PC-9 (cell line): ENCODE measurements at regions not wholly inside any gene's neighbourhood (a gene's known extent, or its start where the extent isn't known, plus 50 kb on each side); places are given as distances from the start of the nearest gene placed in this dataset.
"Not testable (repeated sequence)": the region's sequence is repeated elsewhere in the genome, so short reads cannot be mapped to it uniquely, and the experiment has no call there.

ENCODE experiments used
- BruUV-seq: library from RNA; stranded (reverse); fragments of 400-500 nt; replicated peaks from 2 replicates; lab custom pipeline; 2021; lab: Mats Ljungman, UMichigan
- CTCF ChIA-PET: fragments of 300-600 bp; sonication (Branson Sonifier 250); formaldehyde crosslinking; loops from one replicate; lab custom pipeline; 2022; ENCODE audit warnings: antibody characterized with exemption; lab: Charles Lee
- POLR2A ChIA-PET: fragments of 300-600 bp; sonication (Branson Sonifier 250); formaldehyde crosslinking; loops from one replicate; lab custom pipeline; 2022; ENCODE audit warnings: antibody characterized with exemption; ENCODE audit not compliant: unreplicated experiment; lab: Charles Lee
- DNase-seq, 2 experiments: peaks; one replicate each; pipeline versions ENCODE4 v3.0.0 to v3.0.0-alpha.2; 2015 to 2022; ENCODE audit warnings: mixed read lengths in 1 of 2
- H2AFZ ChIP-seq: fragments of 200-600 bp; sonication (generic); 2 replicates; pipeline ENCODE4 v1.8.1; 2017; ENCODE audit warnings: antibody characterized with exemption
- H3F3A ChIP-seq: fragments of 200-600 bp; sonication (generic); 2 replicates; pipeline ENCODE4 v1.8.1; 2017; ENCODE audit warnings: antibody characterized with exemption, mild to moderate bottlenecking, low read depth; ENCODE audit not compliant: insufficient read depth
- H3K27ac ChIP-seq: fragments of 200-600 bp; sonication (generic); 2 replicates; pipeline ENCODE4 v1.6.1; 2016; ENCODE audit warnings: mixed run types
- H3K27me3 ChIP-seq: fragments of 200-600 bp; sonication (generic); 2 replicates; pipeline ENCODE4 v1.6.1; 2016; ENCODE audit warnings: low read depth, mixed run types; ENCODE audit not compliant: insufficient read depth
- H3K36me3 ChIP-seq: fragments of 200-600 bp; sonication (generic); 2 replicates; pipeline ENCODE4 v1.6.1; 2016; ENCODE audit warnings: low read depth, mixed run types
- H3K4me1 ChIP-seq: fragments of 200-600 bp; sonication (generic); replicated peaks from 2 replicates; pipeline ENCODE4 v1.6.1; 2016; ENCODE audit warnings: mixed run types; ENCODE audit not compliant: insufficient read depth
- H3K4me2 ChIP-seq: fragments of 200-600 bp; sonication (generic); 2 replicates; pipeline ENCODE4 v1.6.1; 2017; ENCODE audit warnings: mixed run types
- H3K4me3 ChIP-seq: fragments of 200-600 bp; sonication (generic); 2 replicates; pipeline ENCODE4 v1.6.1; 2016; ENCODE audit warnings: mixed run types
- H3K79me2 ChIP-seq: fragments of 200-600 bp; sonication (generic); 2 replicates; pipeline ENCODE4 v1.6.1; 2017; ENCODE audit warnings: low read depth, mixed run types
- H3K9me2 ChIP-seq: fragments of 200-600 bp; sonication (generic); 2 replicates; pipeline ENCODE4 v1.8.1; 2017; ENCODE audit warnings: mild to moderate bottlenecking; ENCODE audit not compliant: insufficient read depth
- H3K9me3 ChIP-seq: fragments of 200-600 bp; sonication (generic); 2 replicates; pipeline ENCODE4 v1.8.1; 2016; ENCODE audit warnings: low read depth; ENCODE audit not compliant: insufficient read depth
- H4K20me1 ChIP-seq: fragments of 200-600 bp; sonication (generic); 2 replicates; pipeline ENCODE4 v1.8.1; 2017; ENCODE audit not compliant: insufficient read depth
- CTCF ChIP-seq: fragments of 200-600 bp; sonication (generic); conservative IDR thresholded peaks from 2 replicates; pipeline ENCODE4 v1.6.1; 2017; ENCODE audit warnings: mixed run types, antibody characterized with exemption, mild to moderate bottlenecking, moderate library complexity
- EZH2 ChIP-seq: fragments of 200-600 bp; sonication (generic); IDR thresholded peaks from 2 replicates; pipeline ENCODE4 v1.8.0; 2017; ENCODE audit warnings: antibody characterized with exemption, low read depth
- intact Hi-C: fragments of 100-400 bp; cut with micrococcal nuclease; formaldehyde crosslinking; loops from one replicate; pipeline ENCODE4 v1.10.0; 2022; ENCODE audit not compliant: unreplicated experiment

GRCh38 chr1:43101061-43101460, 71.0 kb downstream of the EBNA1BP2 start:
- CTCF ChIA-PET: no interaction called here
- BruUV-seq: no TSS peak

GRCh38 chr1:43098200-43098599, 73.9 kb downstream of the EBNA1BP2 start:
- H4K20me1 ChIP-seq: no peaks in the 10 kb centered on the region
- no TSS peak for BruUV-seq
- no peak overlapping the region for H3K4me3 ChIP-seq
- H3K9me2 ChIP-seq: no peaks in the 10 kb centered on the region
- H3K4me1 ChIP-seq: no peaks in the 10 kb centered on the region
- intact Hi-C loops: no loop called here
- no peaks in the 10 kb centered on the region for H3K27me3 ChIP-seq
- no peak overlapping the region for H3K4me2 ChIP-seq
- H3K79me2 ChIP-seq: no peaks in the 10 kb centered on the region
- no peaks in the 10 kb centered on the region for H3K9me3 ChIP-seq
- no peak overlapping the region for H2AFZ ChIP-seq
- ChIA-PET POLR2A (no interaction called here), CTCF (no interaction called here)
- no peaks in the 10 kb centered on the region for H3F3A ChIP-seq
- H3K36me3 ChIP-seq: no peaks in the 10 kb centered on the region
- no peak overlapping the region for H3K27ac ChIP-seq
- no peak for DNase-seq
- TF ChIP-seq EZH2 (no peak), CTCF (no peak)

More at GRCh38 chr1:43101061-43101460, 71.0 kb downstream of the EBNA1BP2 start:
- Histone ChIP-seq H3K4me1 (no peaks in the 10 kb centered on the region), H3K27ac (no peak overlapping the region), H3K4me3 (no peak overlapping the region), H3F3A (no peaks in the 10 kb centered on the region), H3K9me3 (peaks cover 5% of the 10 kb centered on the region; the same call in 1 of the 2 replicates), H4K20me1 (no peaks in the 10 kb centered on the region), H2AFZ (no peak overlapping the region), H3K79me2 (no peaks in the 10 kb centered on the region), H3K9me2 (no peaks in the 10 kb centered on the region), H3K27me3 (no peaks in the 10 kb centered on the region), H3K36me3 (no peaks in the 10 kb centered on the region), H3K4me2 (no peak overlapping the region)
- intact Hi-C loops: no loop called here
- DNase-seq: no peak
- TF ChIP-seq EZH2: no peak
- no peak for TF ChIP-seq CTCF
- POLR2A ChIA-PET: no interaction called here

GRCh38 chr1:43096528-43096927, 75.6 kb downstream of the EBNA1BP2 start:
- POLR2A ChIA-PET: not testable (repeated sequence)

GRCh38 chr1:43090812-43091211, 81.3 kb downstream of the EBNA1BP2 start:
- DNase-seq, CTCF ChIA-PET, H3K27me3 ChIP-seq, H3K4me1 ChIP-seq, H3K9me3 ChIP-seq, H3K4me2 ChIP-seq, intact Hi-C loops, BruUV-seq, H3F3A ChIP-seq, H3K4me3 ChIP-seq, H3K36me3 ChIP-seq, H3K9me2 ChIP-seq, H2AFZ ChIP-seq, H4K20me1 ChIP-seq, H3K27ac ChIP-seq, POLR2A ChIA-PET, H3K79me2 ChIP-seq: not testable (repeated sequence)

More at GRCh38 chr1:43096528-43096927, 75.6 kb downstream of the EBNA1BP2 start:
- H3K79me2 ChIP-seq, H3K36me3 ChIP-seq, DNase-seq, H3K27me3 ChIP-seq, H3K27ac ChIP-seq, intact Hi-C loops, BruUV-seq, H3K4me1 ChIP-seq, H3K4me2 ChIP-seq, H4K20me1 ChIP-seq, H3K4me3 ChIP-seq, H3K9me2 ChIP-seq, H3K9me3 ChIP-seq, H3F3A ChIP-seq, CTCF ChIA-PET, H2AFZ ChIP-seq: not testable (repeated sequence)

- H3K36me3 ChIP-seq, POLR2A ChIA-PET, H3K4me2 ChIP-seq, DNase-seq, H3K4me1 ChIP-seq, intact Hi-C loops, H2AFZ ChIP-seq, H4K20me1 ChIP-seq, H3F3A ChIP-seq, H3K79me2 ChIP-seq, H3K9me3 ChIP-seq, H3K27ac ChIP-seq, H3K9me2 ChIP-seq, H3K4me3 ChIP-seq, CTCF ChIA-PET, BruUV-seq, H3K27me3 ChIP-seq: not testable (repeated sequence)
Measured at GRCh38 chr1:43090157-43090556, 81.9 kb downstream of the EBNA1BP2 start.
